Activated T-helper 17 cell treated with anti-CD3 and anti-CD28 coated beads, Interleukin-2, amount 50 U/mL, for 72 hours (primary cell): ENCODE measurements at regions not wholly inside any gene's neighbourhood (a gene's known extent, or its start where the extent isn't known, plus 50 kb on each side); places are given as distances from the start of the nearest gene placed in this dataset.

Experiments used
- ATAC-seq: fragments of 150-1000 bp; cut with Tn5 transposase; replicated peaks from 2 replicates; pipeline ENCODE4 v1.10.0; 2021; ENCODE audit warnings: mild to moderate bottlenecking, moderate library complexity
- H3K27ac Mint-ChIP-seq: one replicate; pipeline ENCODE4 v1.8.0; 2022; ENCODE audit warnings: mixed read lengths
- H3K27me3 Mint-ChIP-seq: one replicate; pipeline ENCODE4 v1.8.0; 2022; ENCODE audit warnings: mixed read lengths
- H3K36me3 Mint-ChIP-seq: one replicate; pipeline ENCODE4 v1.8.0; 2022; ENCODE audit warnings: low read depth, mild to moderate bottlenecking, mixed read lengths
- H3K4me1 Mint-ChIP-seq: one replicate; pipeline ENCODE4 v1.8.0; 2022; ENCODE audit warnings: mixed read lengths
- H3K4me3 Mint-ChIP-seq: one replicate; pipeline ENCODE4 v1.8.0; 2022; ENCODE audit warnings: mild to moderate bottlenecking, mixed read lengths
- H3K9me3 Mint-ChIP-seq: one replicate; pipeline ENCODE4 v1.8.0; 2022; ENCODE audit warnings: mixed read lengths

DNA sequence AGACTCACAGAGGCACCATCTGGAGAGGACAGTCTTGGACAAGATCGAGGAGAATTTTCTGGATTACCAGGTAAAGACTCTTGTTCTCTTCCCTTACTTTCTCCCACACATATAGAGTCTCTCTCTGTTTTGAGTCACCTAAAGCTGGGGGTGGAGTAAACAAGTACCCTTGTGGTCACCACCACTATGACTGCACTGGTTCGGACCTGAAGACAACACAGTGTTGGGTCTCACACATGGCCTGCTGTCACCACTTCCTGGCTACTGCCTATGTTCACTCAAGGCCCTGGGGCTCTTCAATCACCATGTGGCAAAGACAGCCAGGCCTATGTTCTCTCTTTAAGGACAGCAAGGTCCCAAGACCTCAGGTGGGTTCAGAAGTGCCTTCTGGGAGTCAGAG is 253.3 kb upstream of the VRK2 start:
- no peak overlapping the region for H3K27ac Mint-ChIP-seq
- H3K4me3 Mint-ChIP-seq: no peak overlapping the region
- no peaks in the 10 kb centered on the region for H3K36me3 Mint-ChIP-seq
- H3K4me1 Mint-ChIP-seq: no peaks in the 10 kb centered on the region
- peaks cover 6% of the 10 kb centered on the region for H3K27me3 Mint-ChIP-seq
- H3K9me3 Mint-ChIP-seq: peaks cover 15% of the 10 kb centered on the region
- no peak for ATAC-seq

DNA sequence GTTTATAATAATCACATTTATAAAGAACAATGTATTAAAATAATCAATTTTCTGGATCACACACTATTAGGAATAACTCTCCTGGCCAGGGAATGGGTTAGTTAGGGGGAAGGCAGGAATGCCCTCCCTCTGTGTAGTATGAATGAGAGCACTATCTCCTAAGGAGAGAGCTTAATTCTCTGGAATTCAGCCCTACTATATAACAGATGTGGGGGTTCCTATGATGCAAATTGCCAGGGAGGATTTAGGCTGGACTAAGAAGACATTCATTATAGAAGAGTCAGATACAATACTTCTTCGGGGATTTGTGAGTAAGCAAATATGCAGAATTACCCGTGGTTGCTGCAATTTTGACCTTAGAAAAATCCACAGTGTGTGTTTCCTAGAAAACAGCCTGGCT is 250.1 kb upstream of the VRK2 start:
- H3K4me1 Mint-ChIP-seq: no peaks in the 10 kb centered on the region

DNA sequence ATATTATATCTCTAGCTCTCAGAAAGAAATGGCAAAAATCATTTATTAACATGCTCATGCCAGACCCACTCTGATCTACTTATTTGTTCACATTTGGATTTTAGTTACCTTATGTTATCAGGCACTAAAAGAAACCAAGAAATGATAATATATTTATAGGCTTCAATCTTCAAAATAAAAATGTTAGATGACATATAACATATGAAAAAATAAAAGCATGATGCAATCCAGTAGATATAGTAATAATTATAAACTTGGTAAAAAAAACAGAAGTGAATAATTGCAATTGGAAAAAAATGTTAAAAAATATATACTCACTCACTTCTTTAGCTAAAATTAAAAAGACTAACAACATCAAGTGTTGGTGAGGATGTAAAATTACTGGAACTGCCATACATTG is 248.3 kb upstream of the VRK2 start:
- no peak overlapping the region for H3K4me3 Mint-ChIP-seq
- peaks cover 18% of the 10 kb centered on the region for H3K9me3 Mint-ChIP-seq
- ATAC-seq: no peak
- no peaks in the 10 kb centered on the region for H3K4me1 Mint-ChIP-seq
- no peak overlapping the region for H3K27ac Mint-ChIP-seq
- H3K36me3 Mint-ChIP-seq: no peaks in the 10 kb centered on the region
- peaks cover 9% of the 10 kb centered on the region for H3K27me3 Mint-ChIP-seq

More for the DNA sequence above, 250.1 kb upstream of the VRK2 start:
- Mint-ChIP-seq H3K9me3 (peaks cover 21% of the 10 kb centered on the region), H3K27ac (no peak overlapping the region), H3K4me3 (no peak overlapping the region), H3K27me3 (peaks cover 11% of the 10 kb centered on the region), H3K36me3 (no peaks in the 10 kb centered on the region)
- no peak for ATAC-seq

DNA sequence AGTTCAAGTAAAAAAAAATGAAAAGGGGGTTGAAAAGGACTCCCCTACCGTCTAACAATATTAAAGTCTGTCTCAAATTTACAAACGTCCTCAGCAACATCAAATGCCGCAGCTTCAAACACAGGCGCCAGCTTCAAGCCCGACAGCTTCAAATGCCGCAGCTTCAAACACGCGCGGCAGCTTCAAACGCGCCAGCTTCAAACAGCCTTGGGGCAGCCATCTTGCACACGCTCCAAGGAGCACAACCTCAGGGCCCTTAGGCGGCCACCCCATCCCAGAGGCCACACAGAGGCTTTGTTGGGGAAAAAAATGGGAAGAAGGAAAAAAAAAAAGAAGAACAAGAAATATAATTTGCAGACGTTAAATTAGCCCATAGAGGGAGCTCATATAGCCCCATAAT is 244.4 kb upstream of the VRK2 start:
- Mint-ChIP-seq H3K27ac (no peak overlapping the region), H3K4me1 (no peaks in the 10 kb centered on the region), H3K4me3 (no peak overlapping the region), H3K36me3 (no peaks in the 10 kb centered on the region), H3K27me3 (peaks cover 9% of the 10 kb centered on the region), H3K9me3 (peaks cover 18% of the 10 kb centered on the region)
- ATAC-seq: no peak

- Mint-ChIP-seq H3K27me3 (peaks cover 7% of the 10 kb centered on the region), H3K4me1 (no peaks in the 10 kb centered on the region), H3K36me3 (no peaks in the 10 kb centered on the region), H3K27ac (no peak overlapping the region), H3K9me3 (peaks cover 10% of the 10 kb centered on the region), H3K4me3 (no peak overlapping the region)
- ATAC-seq: no peak
Observed at GRCh38 chr2:57804971-57805370, 241.6 kb upstream of the VRK2 start.

- no peaks in the 10 kb centered on the region for H3K36me3 Mint-ChIP-seq
- ATAC-seq: no peak
- peaks cover 8% of the 10 kb centered on the region for H3K9me3 Mint-ChIP-seq
- peaks cover 4% of the 10 kb centered on the region for H3K27me3 Mint-ChIP-seq
- no peaks in the 10 kb centered on the region for H3K4me1 Mint-ChIP-seq
- H3K27ac Mint-ChIP-seq: no peak overlapping the region
- H3K4me3 Mint-ChIP-seq: no peak overlapping the region
Observed at GRCh38 chr2:57806449-57806968, 240.1 kb upstream of the VRK2 start.

DNA sequence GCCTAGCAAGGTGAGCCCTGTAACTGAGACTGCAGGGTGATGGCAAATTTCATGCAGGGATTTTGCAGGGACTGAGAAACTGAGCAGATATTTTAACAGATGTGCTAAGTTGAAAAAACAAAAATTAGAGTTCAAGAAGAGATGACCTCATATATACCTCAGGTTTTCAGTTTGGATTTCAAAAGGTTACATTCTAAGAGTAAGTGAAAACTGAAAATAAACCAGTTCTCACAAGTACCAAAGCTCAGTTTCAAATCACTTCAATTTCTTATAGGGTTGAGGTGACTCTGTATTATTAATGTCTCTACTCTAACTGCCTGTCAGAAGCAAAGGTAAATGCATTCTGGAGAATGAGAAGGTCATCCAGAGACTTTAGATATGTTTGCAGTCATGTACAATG is 237.4 kb upstream of the VRK2 start:
- no peak overlapping the region for H3K27ac Mint-ChIP-seq
- no peaks in the 10 kb centered on the region for H3K27me3 Mint-ChIP-seq
- H3K4me1 Mint-ChIP-seq: no peaks in the 10 kb centered on the region
- no peaks in the 10 kb centered on the region for H3K9me3 Mint-ChIP-seq
- H3K4me3 Mint-ChIP-seq: no peak overlapping the region
- ATAC-seq: no peak
- H3K36me3 Mint-ChIP-seq: no peaks in the 10 kb centered on the region

DNA sequence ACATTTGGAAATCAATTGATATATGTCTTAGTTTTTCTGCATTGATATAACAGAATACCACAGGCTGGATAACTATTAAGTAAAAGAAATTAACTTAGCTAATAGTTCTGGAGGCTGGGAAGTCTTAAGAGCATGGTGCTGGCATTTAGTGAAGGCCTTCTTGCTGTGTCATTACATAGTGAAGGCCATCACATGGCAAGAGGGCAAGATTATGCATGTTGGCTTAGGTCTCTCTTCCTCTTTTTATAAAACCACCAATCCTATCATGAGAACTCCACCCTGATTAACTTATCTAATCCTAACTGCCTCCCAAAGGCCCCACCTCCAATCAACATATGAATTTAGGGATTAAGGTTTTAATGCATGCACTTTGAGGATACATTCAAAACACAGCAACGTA is 225.5 kb upstream of the VRK2 start:
- no peak overlapping the region for H3K4me3 Mint-ChIP-seq
- no peaks in the 10 kb centered on the region for H3K36me3 Mint-ChIP-seq
- no peaks in the 10 kb centered on the region for H3K27me3 Mint-ChIP-seq
- H3K27ac Mint-ChIP-seq: no peak overlapping the region
- H3K4me1 Mint-ChIP-seq: no peaks in the 10 kb centered on the region
- no peaks in the 10 kb centered on the region for H3K9me3 Mint-ChIP-seq
- ATAC-seq: no peak

DNA sequence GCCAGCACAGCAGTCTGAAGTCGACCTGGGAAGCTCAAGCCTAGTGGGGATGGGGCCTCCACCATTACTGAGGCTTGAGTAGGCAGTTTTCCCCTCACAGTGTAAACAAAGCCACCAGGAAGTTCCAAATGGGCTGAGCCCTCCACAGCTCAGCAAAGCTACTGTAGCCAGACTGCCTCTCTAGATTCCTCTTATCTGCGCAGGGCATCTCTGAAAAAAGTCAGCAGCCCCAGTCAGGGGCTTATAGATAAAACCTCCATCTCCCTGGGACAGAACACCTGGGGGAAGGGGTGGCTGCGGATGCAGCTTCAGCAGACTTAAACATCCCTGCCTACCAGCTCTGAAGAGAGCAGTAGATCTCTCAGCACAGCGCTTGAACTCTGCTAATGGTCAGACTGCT is 218.4 kb upstream of the VRK2 start:
- no peaks in the 10 kb centered on the region for H3K27me3 Mint-ChIP-seq
- peaks cover 18% of the 10 kb centered on the region for H3K9me3 Mint-ChIP-seq
- no peak overlapping the region for H3K4me3 Mint-ChIP-seq
- ATAC-seq: no peak
- no peaks in the 10 kb centered on the region for H3K4me1 Mint-ChIP-seq
- H3K36me3 Mint-ChIP-seq: no peaks in the 10 kb centered on the region
- no peak overlapping the region for H3K27ac Mint-ChIP-seq

- no peaks in the 10 kb centered on the region for H3K36me3 Mint-ChIP-seq
- no peak overlapping the region for H3K4me3 Mint-ChIP-seq
- no peaks in the 10 kb centered on the region for H3K27me3 Mint-ChIP-seq
- no peak for ATAC-seq
- no peaks in the 10 kb centered on the region for H3K4me1 Mint-ChIP-seq
- no peak overlapping the region for H3K27ac Mint-ChIP-seq
- peaks cover 7% of the 10 kb centered on the region for H3K9me3 Mint-ChIP-seq
Observed at GRCh38 chr2:57834666-57835065, 211.9 kb upstream of the VRK2 start.

GRCh38 chr2:57842531-57842930 is 204.1 kb upstream of the VRK2 start:
- Mint-ChIP-seq H3K4me1 (no peaks in the 10 kb centered on the region), H3K27ac (no peak overlapping the region), H3K4me3 (no peak overlapping the region), H3K9me3 (peaks cover 5% of the 10 kb centered on the region), H3K27me3 (peaks cover 4% of the 10 kb centered on the region), H3K36me3 (no peaks in the 10 kb centered on the region)
- ATAC-seq: no peak

DNA sequence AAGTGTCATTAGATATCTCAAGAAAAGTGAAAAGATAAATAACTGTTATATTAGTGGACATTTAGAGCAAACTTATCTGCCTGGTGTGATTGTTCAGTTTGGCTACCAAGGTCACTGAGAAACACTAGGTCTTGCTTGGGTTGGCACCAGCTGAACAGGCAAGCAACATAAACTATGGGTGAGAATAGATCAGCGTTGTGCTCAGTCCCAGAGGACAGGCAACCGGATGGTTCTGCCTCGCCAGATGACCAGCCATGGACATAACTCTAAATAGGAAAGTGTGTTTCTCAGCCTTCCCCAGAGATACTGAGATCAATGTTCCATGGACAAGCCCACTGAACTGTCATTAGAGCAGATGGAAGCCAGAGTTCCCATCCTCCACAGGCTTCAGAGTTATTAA is 203.4 kb upstream of the VRK2 start:
- Mint-ChIP-seq H3K4me3 (no peak overlapping the region), H3K4me1 (no peaks in the 10 kb centered on the region), H3K27me3 (peaks cover 4% of the 10 kb centered on the region), H3K27ac (no peak overlapping the region), H3K9me3 (peaks cover 5% of the 10 kb centered on the region), H3K36me3 (no peaks in the 10 kb centered on the region)
- no peak for ATAC-seq

DNA sequence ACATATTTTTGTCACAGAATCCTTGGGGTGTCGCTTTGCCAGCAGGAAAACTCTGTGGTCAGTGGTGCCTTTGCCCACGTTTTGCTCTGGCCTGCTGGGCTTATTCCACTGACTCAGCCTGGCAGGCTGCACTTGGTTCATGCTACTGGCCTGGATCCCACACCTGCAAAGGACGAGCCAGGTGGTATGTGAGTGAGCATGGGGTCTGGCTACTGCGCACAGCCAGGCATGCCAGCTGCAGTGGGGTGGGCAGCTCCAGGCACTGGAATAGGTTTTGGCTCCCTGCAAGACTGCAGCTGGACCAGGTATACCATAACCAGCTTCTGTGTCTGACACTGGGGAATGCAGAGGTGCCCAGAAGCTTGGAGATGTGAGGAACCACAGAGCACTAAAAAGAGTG is 197.9 kb upstream of the VRK2 start:
- no peak overlapping the region for H3K4me3 Mint-ChIP-seq
- H3K4me1 Mint-ChIP-seq: no peaks in the 10 kb centered on the region
- H3K36me3 Mint-ChIP-seq: no peaks in the 10 kb centered on the region
- no peaks in the 10 kb centered on the region for H3K27me3 Mint-ChIP-seq
- no peak overlapping the region for H3K27ac Mint-ChIP-seq
- H3K9me3 Mint-ChIP-seq: peaks cover 5% of the 10 kb centered on the region
- ATAC-seq: no peak

DNA sequence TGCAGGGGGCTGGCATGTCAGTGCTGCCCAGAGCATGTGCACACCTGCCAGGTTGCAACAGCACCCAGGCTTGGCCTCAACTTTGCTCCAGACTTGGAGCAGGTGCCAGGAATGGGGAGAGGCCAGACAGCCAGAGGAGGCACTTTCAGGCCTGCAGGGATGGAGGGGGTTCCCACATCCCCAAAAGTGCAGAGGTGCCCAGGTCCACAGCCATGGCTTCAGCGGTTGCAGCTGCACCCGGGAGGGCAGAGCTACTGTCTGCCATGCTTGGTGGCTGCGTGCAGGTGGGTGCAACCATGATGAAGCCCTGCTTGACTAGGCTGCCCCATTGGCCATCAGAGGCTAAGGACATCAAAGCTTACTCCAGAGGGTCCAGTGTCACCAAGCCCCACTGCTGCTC is 196.8 kb upstream of the VRK2 start:
- Mint-ChIP-seq H3K4me1 (no peaks in the 10 kb centered on the region), H3K4me3 (no peak overlapping the region), H3K27me3 (no peaks in the 10 kb centered on the region), H3K36me3 (no peaks in the 10 kb centered on the region), H3K9me3 (peaks cover 5% of the 10 kb centered on the region), H3K27ac (no peak overlapping the region)
- ATAC-seq: no peak

GRCh38 chr2:57850415-57851130 is 196.0 kb upstream of the VRK2 start:
- H3K27ac Mint-ChIP-seq: no peak overlapping the region
- no peaks in the 10 kb centered on the region for H3K4me1 Mint-ChIP-seq
- no peaks in the 10 kb centered on the region for H3K36me3 Mint-ChIP-seq
- H3K9me3 Mint-ChIP-seq: peaks cover 5% of the 10 kb centered on the region
- no peaks in the 10 kb centered on the region for H3K27me3 Mint-ChIP-seq
- no peak overlapping the region for H3K4me3 Mint-ChIP-seq
- ATAC-seq: no peak

- Mint-ChIP-seq H3K4me1 (no peaks in the 10 kb centered on the region), H3K36me3 (no peaks in the 10 kb centered on the region), H3K4me3 (no peak overlapping the region), H3K27ac (no peak overlapping the region), H3K9me3 (no peaks in the 10 kb centered on the region), H3K27me3 (no peaks in the 10 kb centered on the region)
- ATAC-seq: no peak
Observed at GRCh38 chr2:57855212-57855611, 191.4 kb upstream of the VRK2 start.
